Fibroblast of skin of left quadriceps (primary cell): ENCODE measurements at regions not wholly inside any gene's neighbourhood (a gene's known extent, or its start where the extent isn't known, plus 50 kb on each side); places are given as distances from the start of the nearest gene placed in this dataset.

Source experiments
- DNase-seq, 2 experiments: peaks; one replicate each; pipeline ENCODE4 v3.0.0-alpha.2; 2013; ENCODE audit warnings: low read depth in 2 of 2

DNA sequence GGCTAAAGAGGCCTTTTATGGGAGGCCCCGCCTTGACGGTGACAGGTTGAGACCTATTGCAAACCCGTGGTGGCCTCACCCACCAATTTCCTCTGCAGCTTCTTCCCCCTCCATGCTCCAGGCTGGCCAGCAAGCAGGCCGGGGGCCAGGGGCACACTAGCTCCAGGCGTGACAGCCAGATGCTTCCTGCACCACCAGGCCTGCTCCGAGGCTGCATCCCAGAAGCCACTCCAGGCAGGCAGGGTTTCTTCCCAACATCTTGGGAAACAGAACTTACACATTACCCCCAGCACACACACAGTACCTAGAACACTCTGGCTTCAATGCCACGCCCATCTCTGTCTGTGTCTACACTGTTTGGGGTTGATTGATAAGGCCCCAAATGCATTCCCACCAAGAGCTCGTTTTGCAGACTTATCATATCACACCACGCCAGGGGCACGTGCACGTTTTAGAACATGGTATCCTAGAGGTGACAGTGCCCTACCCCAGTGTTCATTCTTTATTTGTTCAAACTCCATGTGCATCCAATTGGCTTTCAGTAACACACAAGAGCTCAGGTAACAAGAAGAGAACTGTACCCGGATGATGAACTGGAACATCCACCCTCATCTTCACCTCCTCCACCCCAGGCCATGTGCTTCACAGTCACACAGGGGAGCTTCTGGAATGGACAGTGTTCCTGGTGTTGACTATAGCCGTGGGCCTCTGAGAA is 221.4 kb upstream of the RREB1 start:
- DNase-seq, result no peak

DNA sequence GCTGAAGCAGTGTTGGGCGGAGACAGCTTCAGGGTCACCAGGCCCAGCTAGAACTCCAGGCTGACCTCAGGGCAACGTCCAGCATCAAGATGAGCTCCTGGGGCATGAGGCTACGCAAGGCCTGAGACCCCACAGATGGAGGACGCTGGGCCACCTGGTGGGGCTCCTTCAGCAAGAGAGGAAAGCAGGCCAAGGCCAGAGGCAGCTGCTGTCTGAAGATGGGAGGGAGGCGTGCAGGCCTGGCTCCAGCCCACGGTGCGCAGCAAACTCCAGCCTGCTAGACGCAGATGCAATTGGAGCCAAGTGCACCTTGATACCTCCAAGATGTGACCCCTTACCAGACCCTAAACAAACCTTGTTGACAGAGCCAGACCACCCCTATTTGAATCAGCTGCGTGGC is 220.9 kb upstream of the RREB1 start:
- no peak for DNase-seq

DNA sequence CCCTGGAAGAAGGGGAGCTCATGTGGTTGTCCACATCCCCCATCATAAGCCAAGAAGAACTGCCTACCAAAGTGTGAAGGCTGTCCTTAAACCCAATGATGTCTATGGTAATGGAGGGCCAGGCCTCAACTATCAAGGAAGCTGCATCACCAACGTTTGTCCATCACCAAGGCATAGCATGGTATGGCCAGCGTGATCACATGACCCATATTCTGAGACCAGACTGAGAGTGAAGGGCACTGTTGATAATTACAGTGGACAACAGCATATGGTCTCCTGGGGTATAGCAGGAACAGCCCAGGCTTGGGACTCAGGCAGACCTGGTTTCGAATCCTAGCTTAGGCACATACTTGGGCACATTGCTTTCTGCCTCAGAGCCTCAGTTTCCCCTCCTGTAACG is 218.2 kb upstream of the RREB1 start:
- DNase-seq, result no peak

DNA sequence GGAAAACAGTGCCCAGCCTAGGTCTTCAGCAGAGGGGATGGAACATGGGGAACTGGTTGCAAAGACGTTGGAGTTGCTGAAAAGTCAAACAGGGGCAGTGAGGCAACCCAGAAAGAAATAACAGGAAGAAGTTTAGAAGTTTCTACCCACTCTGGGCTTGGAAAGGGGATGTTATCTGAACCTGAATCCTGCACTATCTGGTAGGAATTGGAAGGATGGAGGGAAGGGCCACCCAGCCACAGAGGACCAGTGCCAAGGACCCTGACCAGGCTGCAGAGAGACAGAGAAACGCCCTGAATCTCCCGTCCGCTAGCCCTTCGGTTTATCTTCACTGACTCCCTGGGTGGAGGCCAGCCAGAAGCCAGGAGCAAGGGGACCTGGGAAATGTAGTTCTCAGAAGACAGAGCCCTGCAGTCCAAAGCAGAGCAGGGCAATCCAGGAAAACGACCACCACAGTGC is 217.3 kb upstream of the RREB1 start:
- no peak for DNase-seq

DNA sequence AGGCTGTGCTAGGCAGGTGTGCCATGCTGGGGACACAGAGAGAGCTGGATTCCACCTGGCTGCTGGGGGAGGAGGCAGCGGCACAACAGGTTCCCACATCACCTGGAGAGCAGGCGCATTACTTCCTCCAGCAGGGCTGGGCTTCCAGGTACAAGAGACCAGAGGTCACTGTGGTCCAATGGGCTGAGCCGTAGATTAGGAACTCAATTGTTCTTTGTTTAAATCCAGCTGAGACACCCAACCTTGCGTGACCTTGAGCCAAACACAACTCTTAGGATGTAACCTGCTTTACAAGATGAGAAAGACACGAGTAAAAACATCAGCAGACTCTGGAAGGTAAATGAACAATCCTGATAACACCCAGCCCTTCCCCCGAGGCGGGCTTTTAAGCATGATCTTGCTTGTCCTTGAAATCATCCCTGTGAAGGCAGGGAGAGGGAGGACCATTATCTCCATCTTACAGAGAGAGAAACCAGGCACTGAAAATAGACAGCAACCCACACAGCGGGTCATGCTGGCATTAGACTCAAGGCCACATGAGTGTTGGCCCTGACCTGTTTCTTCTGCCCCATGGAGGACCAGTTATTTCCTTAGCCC is 216.5 kb upstream of the RREB1 start:
- DNase-seq, result no peak

DNA sequence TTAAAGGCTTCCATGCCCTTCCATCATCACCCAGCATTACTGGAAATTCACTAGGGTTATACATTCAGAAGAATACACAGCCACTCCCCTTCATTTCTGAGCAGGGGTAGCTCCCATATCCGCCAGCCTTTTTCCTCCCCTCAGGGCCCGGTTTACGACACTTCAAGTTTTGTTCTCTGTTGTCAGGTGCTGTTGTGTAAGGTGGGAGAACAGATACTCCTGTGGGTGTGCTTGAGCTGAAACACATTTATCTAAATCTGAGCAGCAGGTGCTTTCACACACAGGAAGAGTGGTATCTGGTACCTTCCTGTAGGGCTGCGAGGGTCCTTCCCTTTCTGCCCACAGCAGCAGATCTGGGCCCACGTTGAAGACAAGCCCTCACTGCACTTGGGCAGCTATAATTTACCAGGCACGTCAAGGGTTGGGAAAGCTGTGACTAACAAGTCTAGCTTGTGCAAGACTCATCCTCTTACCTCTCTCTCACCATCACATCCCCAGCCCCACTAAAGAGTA is 215.8 kb upstream of the RREB1 start:
- no peak for DNase-seq

DNA sequence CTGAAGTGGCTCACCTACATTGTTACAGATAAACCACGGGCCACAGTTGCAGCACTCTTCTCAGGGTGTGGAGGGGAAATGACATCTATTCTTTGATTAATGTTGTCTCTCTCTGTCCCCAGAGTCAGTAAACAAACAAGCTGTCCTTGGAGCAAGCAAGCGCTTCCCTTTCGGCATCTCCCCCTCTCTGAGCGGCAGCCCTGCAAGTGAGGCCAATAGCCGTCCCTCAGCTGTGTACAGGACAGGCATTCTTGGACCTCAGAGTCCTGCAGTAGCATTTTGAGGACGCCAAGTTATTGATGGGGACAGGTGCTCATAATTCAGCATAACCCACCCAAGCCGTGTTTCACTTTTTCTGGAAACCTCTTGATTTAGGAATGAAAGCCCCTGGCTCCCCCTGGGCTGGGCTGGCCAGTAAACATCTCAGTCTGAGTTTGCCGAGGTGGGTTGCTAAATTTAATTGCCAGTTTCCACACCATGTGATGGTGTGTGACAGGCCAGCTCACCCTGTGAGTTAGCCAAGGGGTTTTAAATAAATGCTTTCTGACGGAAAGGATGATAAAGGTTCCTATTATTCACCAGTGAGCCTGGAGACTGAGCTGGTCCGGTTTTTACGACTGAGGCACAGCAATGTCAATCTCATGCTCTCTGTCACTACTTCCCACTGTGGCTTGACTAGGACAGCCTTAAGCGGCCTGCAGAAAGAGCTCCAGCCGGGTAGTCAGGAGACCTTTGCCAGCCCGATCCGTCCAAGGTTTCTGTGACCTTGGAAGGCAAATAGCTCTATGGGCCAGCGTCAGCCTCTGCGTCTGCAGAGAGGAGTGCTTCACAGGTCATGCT is 214.8 kb upstream of the RREB1 start:
- no peak for DNase-seq

DNA sequence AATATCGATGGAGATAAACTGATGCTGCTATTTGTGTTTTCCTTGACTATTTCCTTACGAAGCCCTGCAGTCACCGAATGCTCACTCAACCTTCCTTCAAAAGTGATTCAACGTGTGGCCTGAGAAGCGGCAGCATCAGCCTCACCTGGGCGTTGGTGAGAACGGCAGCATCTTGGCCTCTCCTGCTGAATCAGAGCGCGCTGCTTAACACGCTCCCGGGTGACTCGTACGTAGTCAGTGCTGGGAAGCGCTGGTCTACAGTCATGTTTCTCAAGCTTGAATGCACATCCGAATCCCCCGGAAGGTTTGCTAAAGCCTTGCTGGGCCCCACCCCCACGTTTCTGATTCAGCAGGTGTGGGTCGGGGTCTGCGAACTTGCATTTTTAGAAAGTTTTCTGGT is 214.1 kb upstream of the RREB1 start:
- no peak for DNase-seq

DNA sequence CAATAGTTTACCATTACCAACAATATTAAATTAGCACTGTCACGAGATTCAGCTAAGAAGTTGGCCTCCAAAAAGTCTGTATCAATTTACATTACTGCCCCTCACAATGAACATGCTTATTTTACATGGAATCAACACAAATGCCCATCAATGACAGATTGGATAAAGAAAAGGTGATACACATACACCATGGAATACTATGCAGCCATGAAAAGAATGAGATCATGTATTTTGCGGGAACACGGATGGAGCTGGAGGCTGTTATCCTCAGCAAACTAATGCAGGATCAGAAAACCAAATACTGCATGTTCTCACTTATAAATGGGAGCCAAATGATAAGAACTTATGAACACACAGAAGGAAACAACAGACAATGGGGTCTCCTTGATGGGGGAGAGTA is 211.8 kb upstream of the RREB1 start:
- DNase-seq, result no peak

DNA sequence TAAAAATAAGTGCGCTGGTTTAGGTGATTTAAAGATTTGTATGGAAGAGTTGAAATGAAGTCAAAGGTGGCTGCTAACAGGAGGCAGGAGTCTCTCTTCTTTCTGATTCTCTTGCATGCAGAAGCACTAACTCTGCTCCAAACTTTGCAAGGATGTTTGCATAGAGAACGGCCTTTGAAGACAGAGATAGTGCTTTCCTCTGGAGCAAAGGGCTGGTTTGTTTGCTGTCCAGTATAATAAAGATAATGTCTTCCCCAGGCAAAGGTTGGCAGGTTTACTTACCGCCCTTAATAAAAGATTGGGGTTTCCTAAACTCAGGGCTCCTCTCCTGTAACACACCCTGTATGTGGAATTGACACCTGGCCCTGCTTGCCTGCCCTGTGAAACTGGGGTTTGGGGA is 210.6 kb upstream of the RREB1 start:
- no peak for DNase-seq

DNA sequence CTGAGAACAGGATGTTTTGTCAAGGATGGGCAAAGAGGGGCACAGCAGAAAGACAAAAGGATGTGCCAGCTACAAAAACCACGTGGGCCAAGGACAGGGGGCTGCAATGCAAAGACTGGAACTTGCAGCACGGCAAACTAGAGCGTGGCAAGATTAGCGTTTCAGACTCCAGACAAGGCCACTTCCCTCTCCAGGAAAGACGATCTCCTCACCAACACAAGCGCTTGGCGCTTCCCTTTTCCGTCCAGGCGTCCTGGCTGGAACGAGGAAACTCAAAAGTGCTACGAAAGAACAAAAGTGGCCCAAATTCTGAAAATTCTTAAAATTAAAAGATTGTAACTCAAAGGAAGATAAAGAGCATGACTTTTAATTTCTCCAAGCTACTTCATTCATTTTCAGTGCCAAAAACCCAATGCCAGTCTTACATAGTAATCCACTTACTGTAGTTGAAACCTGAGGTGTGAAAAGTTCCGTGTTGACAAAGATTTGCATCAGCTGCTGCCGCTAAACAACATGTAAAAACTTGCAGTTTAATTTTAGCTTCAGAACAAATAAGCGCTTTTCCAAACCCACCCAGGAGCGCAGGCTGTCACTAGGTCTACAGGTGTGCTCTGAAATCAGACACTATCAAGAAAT is 207.1 kb upstream of the RREB1 start:
- DNase-seq, result no peak

DNA sequence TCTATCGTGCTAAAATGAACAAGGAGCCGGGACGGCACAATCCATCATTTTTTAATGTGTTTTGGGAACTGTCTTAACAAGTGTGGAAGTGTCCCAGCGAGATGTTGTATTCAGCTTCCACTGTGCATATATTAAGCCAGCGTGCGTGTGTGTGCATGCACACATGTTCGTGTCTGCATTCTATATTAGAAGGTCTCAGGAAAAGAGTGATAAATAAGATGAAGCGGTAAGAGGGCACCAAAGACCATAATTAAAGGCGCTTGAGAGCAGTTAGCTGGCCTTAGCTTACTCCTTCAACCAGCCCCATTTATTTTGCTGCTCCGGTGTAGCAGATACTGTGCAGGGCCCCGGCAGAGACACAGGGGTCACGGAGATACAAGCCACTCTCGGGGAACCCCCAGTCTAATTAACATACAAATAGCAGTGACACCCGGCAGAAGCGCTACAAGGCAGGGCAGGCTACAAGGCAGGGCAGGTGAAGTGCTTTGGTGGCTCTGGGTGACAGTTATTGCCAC is 206.5 kb upstream of the RREB1 start:
- no peak for DNase-seq

DNA sequence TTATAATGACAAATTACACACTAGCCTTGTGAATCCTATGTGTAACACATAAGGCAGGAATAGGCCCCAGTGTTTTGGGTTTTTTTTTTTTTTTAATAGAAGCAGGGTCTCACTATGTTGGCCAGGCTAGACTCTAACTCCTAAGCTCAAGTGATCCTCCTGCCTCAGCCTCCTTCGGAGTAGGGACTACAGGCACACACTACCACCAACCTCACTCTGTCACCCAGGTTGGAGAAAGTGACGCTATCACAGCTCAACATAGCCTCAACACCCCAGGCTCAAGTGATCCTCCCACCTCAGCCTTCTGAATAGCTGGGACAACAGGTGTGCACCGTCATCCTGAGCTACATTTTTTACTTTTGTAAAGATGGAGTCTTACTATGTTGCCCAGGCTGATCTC is 205.8 kb upstream of the RREB1 start:
- no peak for DNase-seq

DNA sequence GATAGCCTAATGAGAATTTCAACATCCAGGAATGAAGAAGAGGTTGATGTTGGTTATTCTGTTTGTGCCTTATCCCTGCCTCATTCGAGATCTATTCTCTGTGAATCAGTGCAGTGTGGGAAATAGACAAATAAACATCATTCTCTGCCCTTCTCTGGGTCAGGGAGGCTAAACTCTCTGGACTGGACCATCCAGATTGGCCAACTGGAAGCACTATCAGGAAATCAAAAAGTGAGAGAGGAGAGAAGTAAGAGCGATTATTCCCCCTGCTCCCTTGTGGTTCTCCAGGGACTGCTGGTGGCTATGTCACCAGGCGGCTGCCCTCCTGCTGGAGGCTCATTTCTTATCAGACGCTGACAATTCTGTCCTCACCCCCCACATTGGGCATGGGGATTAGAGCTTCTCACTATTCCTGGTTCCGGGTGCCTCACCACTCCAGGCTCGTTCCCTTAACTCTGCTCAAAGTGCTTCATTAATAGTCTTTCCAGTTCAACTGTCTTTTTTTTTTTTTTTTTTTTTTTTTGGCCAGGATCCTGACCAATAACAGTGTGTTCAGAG is 201.7 kb upstream of the RREB1 start:
- no peak for DNase-seq

DNA sequence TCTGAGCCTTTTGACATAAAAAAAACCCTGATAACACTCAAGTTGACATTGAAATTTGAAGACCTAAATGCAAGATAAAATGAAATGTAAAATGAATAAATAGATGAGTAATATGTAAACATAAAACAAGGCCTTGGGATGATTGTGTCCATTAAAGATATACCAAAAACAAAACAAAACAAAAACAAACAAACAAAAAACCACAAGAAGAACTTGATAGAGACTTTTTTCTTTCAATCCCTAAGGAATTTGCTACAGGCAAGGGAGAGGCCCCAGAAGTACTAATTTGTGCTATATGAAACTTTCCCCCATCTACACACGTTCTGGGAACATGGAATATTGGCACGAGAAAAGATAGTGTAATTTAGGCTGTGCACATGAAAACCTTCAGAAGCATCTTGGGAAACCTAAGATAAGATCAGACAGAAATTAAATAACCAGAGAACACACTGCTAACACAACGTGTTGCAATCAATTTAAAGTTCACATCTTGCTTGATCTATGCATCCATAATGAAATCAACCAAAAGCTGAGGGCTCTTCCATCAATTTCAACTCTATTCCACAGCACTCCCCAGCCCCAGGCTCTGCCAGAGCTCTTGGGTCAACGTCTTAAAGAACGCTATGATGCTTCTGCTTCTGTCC is 201.1 kb upstream of the RREB1 start:
- no peak for DNase-seq

DNA sequence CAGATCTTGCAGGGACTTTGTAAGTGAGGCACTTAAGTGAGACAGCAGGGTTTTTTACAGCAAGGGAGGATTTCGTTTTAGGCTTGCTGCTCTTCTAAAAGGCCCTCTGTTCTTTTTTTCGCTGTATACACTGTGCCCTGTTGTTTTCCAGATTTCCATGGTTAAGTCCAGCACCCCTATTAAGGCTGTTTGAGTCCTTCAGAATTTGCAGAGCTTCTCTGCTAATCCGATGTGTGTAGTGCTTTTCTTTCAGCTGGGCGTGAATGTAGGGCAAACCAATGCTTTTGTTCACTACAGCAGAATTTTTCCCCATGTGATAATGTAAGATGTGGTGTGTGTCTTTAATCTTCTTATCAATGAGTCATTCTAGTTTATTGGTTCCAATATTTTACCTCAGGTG is 200.5 kb upstream of the RREB1 start:
- DNase-seq, result no peak

DNA sequence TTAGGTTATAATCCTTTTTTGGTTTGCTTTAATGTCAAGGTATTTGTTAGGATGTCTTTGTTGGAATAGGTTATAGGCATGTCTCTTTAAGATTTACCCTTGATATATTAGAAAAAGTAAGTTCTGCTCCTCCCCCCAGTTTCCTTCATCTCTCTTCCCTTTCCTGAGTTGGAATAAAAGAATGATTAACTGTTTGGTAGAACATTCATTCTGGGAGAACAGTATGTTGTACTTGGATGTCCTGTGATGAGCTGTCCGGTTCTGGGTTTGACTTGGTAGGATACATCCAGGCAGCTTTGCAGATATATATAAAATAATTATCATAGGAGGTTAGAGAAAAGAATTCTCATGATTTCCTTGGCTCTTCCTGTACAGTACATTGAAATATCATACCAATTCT is 199.6 kb upstream of the RREB1 start:
- DNase-seq, result no peak

DNA sequence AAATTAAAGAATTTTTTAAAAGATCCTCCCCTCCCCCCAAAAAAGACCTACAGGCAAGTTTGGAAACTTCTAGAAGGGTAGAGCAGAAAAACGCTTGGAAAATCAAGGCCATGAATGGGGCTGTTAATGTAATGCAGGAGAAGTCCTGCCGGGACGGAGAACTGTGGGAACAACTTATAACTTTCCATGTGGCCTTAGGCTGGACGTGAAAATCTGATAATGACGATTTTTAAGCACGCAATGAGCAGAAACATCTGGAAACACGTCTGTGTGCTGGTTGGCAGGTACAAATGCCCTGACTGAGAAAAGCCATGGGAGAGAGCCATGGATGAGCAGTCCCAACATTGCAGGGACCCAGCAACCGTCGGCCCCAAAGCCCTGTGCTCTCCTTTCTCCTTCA is 198.7 kb upstream of the RREB1 start:
- no peak for DNase-seq

DNA sequence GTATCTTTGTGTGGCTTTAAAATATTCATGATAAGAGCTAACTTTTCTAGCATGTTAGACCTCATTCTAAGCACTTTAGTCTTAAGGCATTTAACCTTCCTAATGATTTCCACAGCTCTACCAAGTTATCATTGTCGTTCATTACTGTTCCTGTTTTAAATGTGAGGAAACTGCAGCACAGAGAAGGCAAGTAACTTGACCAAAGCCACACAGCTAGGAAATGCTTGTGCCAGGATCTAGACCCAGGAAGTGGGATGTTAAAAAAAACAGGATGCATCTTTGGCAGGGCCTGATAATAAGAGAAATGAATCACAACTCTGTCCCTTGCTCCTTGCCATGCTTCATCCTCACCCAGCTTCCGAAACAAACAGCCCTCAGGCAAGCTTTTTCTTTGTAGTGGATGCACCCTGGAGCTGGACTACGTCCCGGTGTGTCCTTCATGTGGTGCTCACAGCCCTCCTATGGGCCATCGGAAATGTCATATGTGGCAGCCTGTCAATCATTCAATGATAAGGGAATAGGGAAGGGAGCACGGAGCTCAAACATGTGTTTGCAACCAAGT is 196.9 kb upstream of the RREB1 start:
- no peak for DNase-seq

DNA sequence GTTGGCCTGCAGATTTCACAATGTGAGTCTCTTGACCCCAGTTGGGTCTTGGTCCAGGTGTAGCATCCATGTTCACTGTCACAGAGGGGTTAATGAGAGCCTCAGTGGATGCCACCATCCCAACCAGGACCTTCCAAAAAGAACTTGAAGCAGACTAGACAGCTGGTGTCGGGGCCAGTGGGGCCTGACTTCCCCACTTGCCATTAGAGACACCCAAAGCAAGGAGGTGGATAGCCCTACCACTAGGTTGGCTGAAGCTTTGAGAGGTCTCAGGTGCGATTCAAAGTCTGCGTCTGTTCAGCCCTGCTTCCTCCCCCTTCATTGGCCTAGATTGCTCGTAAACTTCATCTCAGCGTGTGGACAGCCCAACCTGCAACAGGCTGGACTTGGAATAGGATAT is 196.4 kb upstream of the RREB1 start:
- DNase-seq, result no peak
